Fibroblast of villous mesenchyme (primary cell): ENCODE measurements at regions not wholly inside any gene's neighbourhood (a gene's known extent, or its start where the extent isn't known, plus 50 kb on each side); places are given as distances from the start of the nearest gene placed in this dataset.

Experiments
- DNase-seq: peaks from one replicate; pipeline ENCODE4 v3.0.0-alpha.2; 2010; ENCODE audit warnings: low read depth
- H3K4me3 ChIP-seq: 2 replicates; pipeline ENCODE4 v1.5.1; 2011; ENCODE audit warnings: low read depth, mild to moderate bottlenecking, low read length
- TF ChIP-seq, protein P1 (sequence below): IDR thresholded peaks from 2 replicates; pipeline ENCODE4 v1.5.1; 2012; ENCODE audit warnings: low read depth, mild to moderate bottlenecking, low read length; ENCODE audit not compliant: insufficient read depth

DNA sequence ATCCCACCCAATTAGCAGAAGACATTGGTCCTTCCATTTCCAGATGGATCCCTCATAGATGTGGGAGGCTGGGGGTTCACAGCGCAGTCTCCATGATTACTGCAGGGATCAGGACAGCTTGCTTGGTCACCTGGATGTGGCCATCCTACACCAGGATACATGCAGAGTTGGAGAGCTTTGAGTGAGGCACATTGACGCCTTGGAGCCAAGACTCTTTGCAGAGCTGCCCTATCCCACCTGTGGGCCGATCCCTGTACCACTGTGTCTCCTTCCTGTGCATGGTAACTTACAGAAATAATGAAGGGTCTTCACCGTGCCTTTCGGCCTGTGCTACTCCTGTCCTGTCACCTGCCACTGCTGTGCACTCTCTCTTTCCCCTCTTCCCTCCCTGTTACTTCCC is 444.8 kb downstream of the GLRX3 start:
- TF ChIP-seq, protein P1, sequence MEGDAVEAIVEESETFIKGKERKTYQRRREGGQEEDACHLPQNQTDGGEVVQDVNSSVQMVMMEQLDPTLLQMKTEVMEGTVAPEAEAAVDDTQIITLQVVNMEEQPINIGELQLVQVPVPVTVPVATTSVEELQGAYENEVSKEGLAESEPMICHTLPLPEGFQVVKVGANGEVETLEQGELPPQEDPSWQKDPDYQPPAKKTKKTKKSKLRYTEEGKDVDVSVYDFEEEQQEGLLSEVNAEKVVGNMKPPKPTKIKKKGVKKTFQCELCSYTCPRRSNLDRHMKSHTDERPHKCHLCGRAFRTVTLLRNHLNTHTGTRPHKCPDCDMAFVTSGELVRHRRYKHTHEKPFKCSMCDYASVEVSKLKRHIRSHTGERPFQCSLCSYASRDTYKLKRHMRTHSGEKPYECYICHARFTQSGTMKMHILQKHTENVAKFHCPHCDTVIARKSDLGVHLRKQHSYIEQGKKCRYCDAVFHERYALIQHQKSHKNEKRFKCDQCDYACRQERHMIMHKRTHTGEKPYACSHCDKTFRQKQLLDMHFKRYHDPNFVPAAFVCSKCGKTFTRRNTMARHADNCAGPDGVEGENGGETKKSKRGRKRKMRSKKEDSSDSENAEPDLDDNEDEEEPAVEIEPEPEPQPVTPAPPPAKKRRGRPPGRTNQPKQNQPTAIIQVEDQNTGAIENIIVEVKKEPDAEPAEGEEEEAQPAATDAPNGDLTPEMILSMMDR = no peak
- no peak overlapping the region for H3K4me3 ChIP-seq
- DNase-seq = no peak

DNA sequence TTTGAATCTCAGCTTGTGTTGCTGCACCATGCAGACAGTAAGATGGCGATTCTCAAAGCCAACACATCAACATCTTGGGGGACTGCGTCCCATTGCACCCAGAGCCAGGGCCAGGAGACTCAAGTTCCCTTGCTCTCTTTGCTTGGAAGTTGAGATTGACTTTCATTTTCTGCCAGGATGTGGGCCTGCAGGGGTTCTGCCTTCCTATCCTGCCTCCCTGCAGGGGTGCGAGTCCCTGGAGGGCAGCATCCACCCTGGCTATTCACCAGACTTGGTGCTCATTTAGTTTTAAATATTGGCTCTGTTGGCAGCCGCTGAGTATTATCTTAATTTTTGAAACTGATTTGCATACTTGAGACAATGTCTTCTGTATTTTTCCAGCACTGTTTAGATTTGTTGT is 451.5 kb downstream of the GLRX3 start:
- no peak overlapping the region for H3K4me3 ChIP-seq
- TF ChIP-seq, protein P1 = no peak
- no peak for DNase-seq

DNA sequence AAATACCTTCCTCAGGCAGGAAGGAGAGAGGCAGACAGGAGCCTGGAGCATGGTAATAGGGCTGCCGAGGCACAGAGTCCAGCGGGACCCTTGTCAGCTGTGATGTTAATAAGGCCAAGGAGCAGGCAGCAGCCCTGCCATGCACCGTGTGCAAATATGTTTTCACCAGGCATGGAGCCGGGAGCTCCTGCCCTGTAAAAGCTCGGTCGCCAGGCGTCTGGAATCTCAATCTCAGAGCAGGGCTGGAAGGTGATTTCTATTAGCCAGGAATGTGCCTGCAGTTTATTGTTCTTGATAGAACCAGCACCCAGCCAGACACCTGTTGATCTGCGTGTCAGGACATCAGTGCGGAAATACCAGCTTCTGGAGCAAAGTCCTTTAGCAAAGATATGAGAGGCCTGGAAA is 469.8 kb downstream of the GLRX3 start:
- DNase-seq = no peak
- H3K4me3 ChIP-seq = no peak overlapping the region
- TF ChIP-seq, protein P1 = no peak

DNA sequence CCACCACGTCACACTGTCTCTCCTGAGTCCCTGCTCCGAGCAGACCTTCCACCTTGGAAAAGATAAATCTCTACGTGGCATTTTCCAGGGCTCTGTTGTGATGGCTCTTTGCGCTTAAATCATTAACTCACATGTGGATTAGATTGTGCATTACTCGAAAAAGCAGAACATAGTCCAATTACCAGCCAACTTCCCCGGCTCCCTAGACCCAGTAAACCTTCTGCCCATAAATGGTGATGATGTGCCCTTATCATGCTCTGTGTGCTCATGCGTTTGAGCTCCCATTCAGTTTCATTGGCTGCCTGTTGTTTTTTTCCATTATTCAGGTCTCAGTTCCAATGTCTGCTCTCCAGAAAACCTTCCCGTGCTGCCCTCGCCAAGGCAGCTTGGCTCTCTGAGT is 471.2 kb downstream of the GLRX3 start:
- no peak overlapping the region for H3K4me3 ChIP-seq
- no peak for DNase-seq
- TF ChIP-seq, protein P1 = no peak

DNA sequence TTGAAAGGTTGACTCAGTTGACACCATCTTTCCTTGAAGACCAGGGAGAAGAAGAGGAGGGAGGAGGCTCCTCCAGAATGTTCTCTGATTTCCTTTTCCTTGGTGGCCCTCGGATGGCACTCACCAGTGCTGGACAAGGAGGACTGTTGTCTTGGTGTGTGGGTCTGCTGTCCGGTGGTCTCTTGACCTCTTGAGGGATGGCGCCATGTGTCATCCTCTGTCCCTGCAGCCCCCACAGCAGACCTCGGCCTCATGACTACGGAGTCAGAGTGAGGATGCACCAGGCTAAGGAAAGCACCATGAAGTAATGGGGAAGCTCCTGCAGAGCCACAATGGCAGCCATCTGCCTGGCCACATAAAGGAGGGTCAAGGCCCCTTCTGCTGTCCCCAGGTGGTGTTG is 475.0 kb downstream of the GLRX3 start:
- H3K4me3 ChIP-seq = no peak overlapping the region
- TF ChIP-seq, protein P1 = no peak
- no peak for DNase-seq

DNA sequence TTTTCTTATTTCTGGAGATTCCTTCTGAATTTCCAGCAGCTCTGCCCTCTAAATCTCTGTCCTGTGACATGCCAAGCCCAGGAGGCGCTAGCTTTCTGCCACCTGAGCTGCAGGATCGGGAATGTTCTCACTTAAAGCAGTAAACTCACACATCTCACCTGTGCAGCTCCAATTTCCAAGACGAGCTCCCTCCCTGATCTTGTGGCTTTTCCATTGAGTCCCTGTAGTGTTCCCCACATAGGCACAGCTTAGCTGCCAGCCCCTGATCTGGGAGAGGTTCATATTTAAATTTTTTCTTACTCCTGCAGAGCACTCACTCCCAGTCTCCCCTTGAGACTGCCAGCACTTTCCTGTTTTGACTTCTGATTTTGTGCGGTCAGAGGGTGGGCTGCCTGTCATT is 479.3 kb downstream of the GLRX3 start:
- no peak for DNase-seq
- no peak overlapping the region for H3K4me3 ChIP-seq
- TF ChIP-seq, protein P1 = no peak

DNA sequence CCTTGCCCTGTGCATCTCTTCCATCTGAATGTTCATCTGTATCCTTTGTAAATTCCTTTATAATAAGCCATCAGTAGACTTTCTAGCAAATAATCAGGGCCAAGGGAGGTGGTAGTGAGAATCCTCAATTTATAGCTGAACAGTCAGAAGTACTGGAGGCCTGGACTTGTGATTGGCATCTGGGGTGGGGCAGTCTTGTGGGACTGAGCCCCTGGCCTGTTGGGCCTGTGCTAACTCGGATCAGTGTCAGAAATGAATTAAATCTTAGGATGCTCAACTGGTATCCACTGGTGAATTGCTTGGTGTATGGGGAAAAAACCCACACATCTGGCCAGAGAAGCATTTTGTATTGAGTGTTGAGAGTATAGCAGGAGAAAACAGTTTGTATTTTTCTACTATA is 481.8 kb downstream of the GLRX3 start:
- DNase-seq = no peak
- TF ChIP-seq, protein P1 = no peak
- no peak overlapping the region for H3K4me3 ChIP-seq
